Esophagus squamous epithelium (tissue), 5 donors: ENCODE measurements at regions not wholly inside any gene's neighbourhood (a gene's known extent, or its start where the extent isn't known, plus 50 kb on each side); places are given as distances from the start of the nearest gene placed in this dataset.
A peak's percentile ranks its signal among the peaks of the same experiment; 100 is the strongest.

Experiments
- DNase-seq: peaks from one replicate; lab custom pipeline; 2025; lab: John Stamatoyannopoulos, UW
- H3K27ac ChIP-seq, 4 donors: fragments of 200-600 bp; sonication (generic); one replicate each; pipeline ENCODE4 v1.5.1; 2016 to 2019; ENCODE audit warnings: mild to moderate bottlenecking in 1 of 4
- H3K27me3 ChIP-seq, 4 donors: fragments of 200-600 bp; sonication (generic); 1 replicate in 3 of 4; 2 replicates in 1 of 4; pipeline versions ENCODE4 v1.5.1 to v1.6.0; 2017 to 2021; ENCODE audit warnings: antibody characterized with exemption in 1 of 4
- H3K36me3 ChIP-seq, 3 donors: fragments of 200-600 bp; sonication (generic); one replicate each; pipeline ENCODE4 v1.5.1; 2016 to 2019
- H3K4me1 ChIP-seq, 3 donors: fragments of 200-600 bp; sonication (generic); one replicate each; pipeline ENCODE4 v1.5.1; 2017 to 2019
- H3K4me3 ChIP-seq, 4 donors: fragments of 200-600 bp; sonication (generic); 1 replicate in 3 of 4; 2 replicates in 1 of 4; pipeline ENCODE4 v1.5.1; 2016 to 2019; ENCODE audit warnings: mild to moderate bottlenecking in 2 of 4, moderate library complexity in 1 of 4
- H3K9me3 ChIP-seq, 3 donors: fragments of 200-600 bp; sonication (generic); one replicate each; pipeline ENCODE4 v1.5.1; 2016 to 2019
- POLR2A ChIP-seq, 4 donors: fragments of 450-650 bp; IDR thresholded peaks; one replicate each; pipeline ENCODE4 v1.6.1; 2017; ENCODE audit warnings: antibody characterized with exemption in 4 of 4, mild to moderate bottlenecking in 4 of 4, moderate library complexity in 3 of 4
- WGBS, 2 donors: methylation state at CpG; one replicate each; pipeline ENCODE4 v1.1.5; 2018; 5-methylcytosine and 5-hydroxymethylcytosine counted together
- intact Hi-C: fragments of 100-400 bp; cut with DNase I; formaldehyde crosslinking; loops from one replicate; pipeline ENCODE4 v1.15.0; 2022
- TF ChIP-seq, protein P1 (sequence below), 6 experiments: fragments of 450-650 bp in 4 of 6; fragments of 200-600 bp in 2 of 6; sonication (generic) in 2 of 6; IDR thresholded peaks; one replicate each; pipeline ENCODE4 v1.5.1; 2016 to 2019; ENCODE audit warnings: antibody characterized with exemption in 6 of 6, mild to moderate bottlenecking in 4 of 6, moderate library complexity in 4 of 6
- donor health status: DM: yes; HTN: yes; CAD: no.

DNA sequence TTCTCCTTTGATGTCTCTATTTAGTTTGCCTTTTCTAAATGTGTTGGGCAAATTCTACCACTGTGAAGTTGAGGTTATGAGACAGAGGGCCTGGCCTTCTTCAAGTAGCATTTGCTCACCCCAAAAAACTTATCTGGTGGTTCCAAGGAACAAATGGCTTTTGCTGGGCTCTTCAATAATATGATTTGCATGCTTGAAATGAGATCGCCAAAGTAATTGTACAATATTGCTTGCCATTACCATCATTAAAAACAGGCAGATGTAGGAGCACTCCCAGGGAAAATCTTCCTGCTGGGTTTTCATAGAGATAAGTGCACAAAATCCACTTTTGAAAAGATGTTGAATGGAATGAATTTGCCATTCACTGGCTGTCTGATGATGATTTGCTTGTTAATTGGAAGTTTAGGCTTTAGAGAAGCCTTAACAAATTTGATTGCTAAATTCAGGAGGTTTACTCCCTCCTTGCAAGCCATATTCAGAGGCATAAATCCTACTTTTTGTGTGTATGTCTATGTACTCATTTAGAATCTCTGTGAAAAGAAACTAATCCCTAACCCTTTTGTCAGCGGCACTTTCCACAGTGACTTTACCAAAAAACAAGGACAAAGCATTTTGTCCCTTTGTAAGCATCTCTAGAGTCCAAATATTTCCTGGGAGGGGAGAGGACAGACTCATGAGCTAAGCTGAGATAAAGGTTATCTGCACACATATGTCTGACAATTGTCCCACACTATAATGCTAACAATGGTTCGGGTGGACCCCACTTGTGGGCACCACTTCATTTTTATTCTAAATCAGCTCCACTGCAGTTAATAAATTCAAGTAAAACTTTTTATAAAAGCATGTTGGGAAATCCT is 240.8 kb upstream of the PIK3C3 start:
- TF ChIP-seq, protein P1, sequence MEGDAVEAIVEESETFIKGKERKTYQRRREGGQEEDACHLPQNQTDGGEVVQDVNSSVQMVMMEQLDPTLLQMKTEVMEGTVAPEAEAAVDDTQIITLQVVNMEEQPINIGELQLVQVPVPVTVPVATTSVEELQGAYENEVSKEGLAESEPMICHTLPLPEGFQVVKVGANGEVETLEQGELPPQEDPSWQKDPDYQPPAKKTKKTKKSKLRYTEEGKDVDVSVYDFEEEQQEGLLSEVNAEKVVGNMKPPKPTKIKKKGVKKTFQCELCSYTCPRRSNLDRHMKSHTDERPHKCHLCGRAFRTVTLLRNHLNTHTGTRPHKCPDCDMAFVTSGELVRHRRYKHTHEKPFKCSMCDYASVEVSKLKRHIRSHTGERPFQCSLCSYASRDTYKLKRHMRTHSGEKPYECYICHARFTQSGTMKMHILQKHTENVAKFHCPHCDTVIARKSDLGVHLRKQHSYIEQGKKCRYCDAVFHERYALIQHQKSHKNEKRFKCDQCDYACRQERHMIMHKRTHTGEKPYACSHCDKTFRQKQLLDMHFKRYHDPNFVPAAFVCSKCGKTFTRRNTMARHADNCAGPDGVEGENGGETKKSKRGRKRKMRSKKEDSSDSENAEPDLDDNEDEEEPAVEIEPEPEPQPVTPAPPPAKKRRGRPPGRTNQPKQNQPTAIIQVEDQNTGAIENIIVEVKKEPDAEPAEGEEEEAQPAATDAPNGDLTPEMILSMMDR (IDR thresholded peaks at IDR 0.05) = no peak
- no peak for TF ChIP-seq POLR2A (IDR thresholded peaks at IDR 0.05)
- H3K27ac ChIP-seq = no peak overlapping the region
- no peak overlapping the region for H3K4me3 ChIP-seq
- H3K27me3 ChIP-seq = no peaks in the 10 kb centered on the region
- no peaks in the 10 kb centered on the region for H3K36me3 ChIP-seq
- no peak for DNase-seq
- H3K4me1 ChIP-seq = no peaks in the 10 kb centered on the region
- WGBS, 2 donors = 64 to 79% methylated on average over 3 of the region's 3 CpGs
- intact Hi-C loops = no loop called here
- no peaks in the 10 kb centered on the region for H3K9me3 ChIP-seq

DNA sequence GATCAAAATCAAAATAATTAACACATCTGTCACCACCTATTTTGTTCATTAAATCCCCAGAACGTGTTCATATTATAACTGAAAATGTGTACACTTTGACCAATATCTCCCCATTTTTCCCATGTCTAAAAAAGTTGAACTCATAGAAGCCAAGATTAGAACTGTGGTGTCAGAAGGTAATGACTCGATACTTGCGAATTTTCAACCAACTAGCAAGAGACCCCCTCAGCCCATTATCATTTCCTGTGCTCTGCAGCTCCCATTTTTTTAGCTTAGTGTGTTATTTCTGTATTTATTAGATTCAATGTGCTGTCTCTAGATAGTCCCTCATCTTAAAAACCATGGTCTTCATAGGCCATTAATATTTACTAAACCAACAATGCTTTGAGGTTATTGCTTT is 248.7 kb upstream of the PIK3C3 start:
- TF ChIP-seq POLR2A (IDR thresholded peaks at IDR 0.05) = no peak
- TF ChIP-seq, protein P1 (IDR thresholded peaks at IDR 0.05) = no peak
- intact Hi-C loops = no loop called here
- no peak for DNase-seq
- no peaks in the 10 kb centered on the region for H3K9me3 ChIP-seq
- H3K27ac ChIP-seq = no peak overlapping the region
- H3K4me3 ChIP-seq = no peak overlapping the region
- no peaks in the 10 kb centered on the region for H3K27me3 ChIP-seq
- no peaks in the 10 kb centered on the region for H3K4me1 ChIP-seq
- whole genome bisulfite sequencing, 2 donors = 60 to 72% methylated on average over 3 of the region's 3 CpGs
- H3K36me3 ChIP-seq = no peaks in the 10 kb centered on the region

DNA sequence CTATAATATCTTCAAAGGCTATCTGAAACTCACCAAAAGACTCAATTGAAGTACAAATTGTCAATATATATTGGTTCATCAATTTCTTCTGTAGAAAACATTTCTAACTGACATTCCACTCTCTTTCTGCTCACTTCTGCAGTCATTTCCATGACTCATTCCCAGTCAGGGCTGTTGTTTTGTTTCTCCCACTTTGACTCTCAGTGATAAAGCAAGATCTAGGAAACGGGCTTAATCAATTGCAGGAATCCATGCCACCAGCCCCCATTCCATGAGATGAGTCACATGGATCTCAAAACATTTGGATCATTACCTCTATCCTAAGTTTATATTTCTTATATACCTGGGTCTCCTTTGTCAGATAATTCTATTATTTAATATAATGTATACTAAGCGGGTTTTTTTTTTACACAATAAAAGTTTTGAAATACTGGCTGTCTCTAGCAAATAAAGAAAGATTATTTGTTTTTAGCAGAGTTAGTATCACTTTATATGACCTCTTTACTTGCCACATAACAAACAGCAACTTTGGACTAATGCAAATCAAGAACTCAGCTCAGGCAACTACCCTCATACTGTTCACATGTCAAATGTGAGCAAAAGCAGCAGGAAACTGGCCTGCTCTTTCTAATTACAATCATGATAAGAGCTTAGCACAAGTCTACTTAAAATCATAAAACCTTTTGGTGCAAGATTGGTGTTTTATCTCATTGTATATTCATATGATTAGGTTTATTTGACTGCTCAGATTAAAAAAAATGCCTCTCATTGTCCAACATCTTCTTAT is 251.1 kb upstream of the PIK3C3 start:
- H3K4me3 ChIP-seq = no peak overlapping the region
- 50 to 61% methylated on average over 2 of the region's 2 CpGs for WGBS, 2 donors
- intact Hi-C loops = no loop called here
- no peak overlapping the region for H3K27ac ChIP-seq
- no peaks in the 10 kb centered on the region for H3K27me3 ChIP-seq
- DNase-seq = no peak
- H3K36me3 ChIP-seq = no peaks in the 10 kb centered on the region
- no peaks in the 10 kb centered on the region for H3K4me1 ChIP-seq
- H3K9me3 ChIP-seq = no peaks in the 10 kb centered on the region
- TF ChIP-seq, protein P1 (IDR thresholded peaks at IDR 0.05) = no peak
- no peak for TF ChIP-seq POLR2A (IDR thresholded peaks at IDR 0.05)

DNA sequence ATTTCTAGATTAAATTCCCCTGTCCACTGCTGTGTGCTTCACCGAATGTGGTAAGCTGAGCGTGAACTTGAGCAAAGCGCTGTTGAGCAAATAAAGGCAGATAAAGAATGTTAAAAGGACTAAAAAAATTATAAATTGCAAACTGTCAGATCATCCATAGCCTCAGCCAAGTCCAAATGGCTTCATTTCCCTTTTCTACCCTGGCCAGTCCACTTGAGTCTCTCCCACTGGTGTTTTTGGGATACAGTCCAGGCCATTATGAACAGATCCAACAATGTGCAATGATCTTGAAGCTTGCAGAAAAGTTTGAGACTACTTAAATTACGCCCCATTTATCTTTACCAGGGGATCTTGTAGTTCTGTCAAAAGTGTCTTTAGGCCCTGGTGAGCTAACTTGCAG is 254.6 kb upstream of the PIK3C3 start:
- 81 to 86% methylated on average over 4 of the region's 4 CpGs for WGBS, 2 donors
- Histone ChIP-seq H3K27me3 (no peaks in the 10 kb centered on the region), H3K4me3 (no peak overlapping the region), H3K9me3 (no peaks in the 10 kb centered on the region), H3K36me3 (no peaks in the 10 kb centered on the region), H3K27ac (no peak overlapping the region), H3K4me1 (no peaks in the 10 kb centered on the region)
- no peak for DNase-seq
- intact Hi-C loops = no loop called here
- TF ChIP-seq, protein P1 (IDR thresholded peaks at IDR 0.05) = no peak
- TF ChIP-seq POLR2A (IDR thresholded peaks at IDR 0.05) = no peak

DNA sequence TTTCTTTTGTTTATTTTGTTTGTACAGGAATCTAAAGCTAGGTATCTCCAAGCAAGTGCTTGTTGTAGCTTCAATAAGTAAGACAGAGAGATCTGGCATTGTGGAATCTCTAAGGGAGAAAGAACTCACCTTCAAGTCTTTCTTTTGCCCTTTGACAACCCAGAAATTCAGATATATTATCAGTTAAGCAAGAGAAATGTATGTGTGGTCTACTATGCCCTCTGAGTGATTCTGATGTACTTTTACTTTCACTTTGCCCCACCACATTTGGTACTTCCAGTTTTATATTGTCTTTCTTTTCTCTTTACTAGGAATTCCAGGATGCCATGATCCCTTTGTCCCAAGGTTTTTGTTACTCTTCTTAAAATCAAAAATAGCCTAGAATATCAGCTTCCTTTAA is 259.6 kb upstream of the PIK3C3 start:
- DNase-seq = no peak

More for the DNA sequence above, 259.6 kb upstream of the PIK3C3 start:
- no peak overlapping the region for H3K27ac ChIP-seq
- H3K4me3 ChIP-seq = peak overlapping the region in 1 of 4 donors; percentile 10
- no peaks in the 10 kb centered on the region for H3K9me3 ChIP-seq
- TF ChIP-seq POLR2A (IDR thresholded peaks at IDR 0.05) = no peak
- TF ChIP-seq, protein P1 (IDR thresholded peaks at IDR 0.05) = no peak
- no peaks in the 10 kb centered on the region for H3K36me3 ChIP-seq
- H3K27me3 ChIP-seq = no peaks in the 10 kb centered on the region
- H3K4me1 ChIP-seq = no peaks in the 10 kb centered on the region
- intact Hi-C loops = no loop called here
